ENCODE measurements at regions not wholly inside any gene's neighbourhood (a gene's known extent, or its start where the extent isn't known, plus 50 kb on each side); places are given as distances from the start of the nearest gene placed in this dataset.

- no peak for DNase-seq (ENCODE audit: insufficient read length, low spot score)
- TF ChIP-seq PAX5 (IDR thresholded peaks at IDR 0.05; ENCODE audit: insufficient read depth, low read length, severe bottlenecking) (no peak), POLR2A (IDR thresholded peaks at IDR 0.05; ENCODE audit: low read depth, low read length) (no peak), POU2F2 (IDR thresholded peaks at IDR 0.05; ENCODE audit: low read depth, low read length) (no peak), POLR2AphosphoS5 (IDR thresholded peaks at IDR 0.05; ENCODE audit: low read depth, low read length) (no peak), TAF1 (IDR thresholded peaks at IDR 0.05; ENCODE audit: low read depth, low read length) (no peak), SPI1 (IDR thresholded peaks at IDR 0.05; ENCODE audit: low read depth, low read length) (no peak)
- no peak for FAIRE-seq
Observed at GRCh38 chr15:38745126-38745525, 180.5 kb upstream of the RASGRP1 start.

DNA sequence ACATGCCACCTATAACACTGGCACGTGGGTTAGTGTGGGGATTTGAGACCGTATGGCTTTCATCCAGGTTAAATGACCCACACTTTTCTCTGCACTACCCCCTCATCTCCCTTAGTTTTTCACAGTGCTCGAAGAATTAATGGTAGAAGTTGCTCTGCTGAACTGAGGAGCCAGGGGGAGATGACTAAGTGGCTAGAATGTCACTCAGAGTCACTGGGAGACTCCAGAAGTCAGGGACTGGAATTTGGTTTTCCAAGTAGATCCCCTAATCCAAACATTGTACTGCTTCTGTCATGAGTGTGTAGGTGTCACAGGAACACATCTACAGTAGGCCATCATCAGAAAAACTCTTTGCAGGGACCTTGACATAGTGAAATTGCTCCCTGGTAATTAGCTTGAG, 181.0 kb upstream of the RASGRP1 start:
- FAIRE-seq (no peak), DNase-seq (ENCODE audit: insufficient read length, low spot score) (no peak)
- TF ChIP-seq TAF1 (IDR thresholded peaks at IDR 0.05; ENCODE audit: low read depth, low read length) (no peak), POLR2A (IDR thresholded peaks at IDR 0.05; ENCODE audit: low read depth, low read length) (no peak), POU2F2 (IDR thresholded peaks at IDR 0.05; ENCODE audit: low read depth, low read length) (no peak), POLR2AphosphoS5 (IDR thresholded peaks at IDR 0.05; ENCODE audit: low read depth, low read length) (no peak), PAX5 (IDR thresholded peaks at IDR 0.05; ENCODE audit: insufficient read depth, low read length, severe bottlenecking) (no peak), SPI1 (IDR thresholded peaks at IDR 0.05; ENCODE audit: low read depth, low read length) (no peak)

- FAIRE-seq (no peak), DNase-seq (ENCODE audit: insufficient read length, low spot score) (no peak)
- no peak for TF ChIP-seq TAF1 (IDR thresholded peaks at IDR 0.05; ENCODE audit: low read depth, low read length)
- no peak for TF ChIP-seq POLR2A (IDR thresholded peaks at IDR 0.05; ENCODE audit: low read depth, low read length)
- TF ChIP-seq SPI1 (IDR thresholded peaks at IDR 0.05; ENCODE audit: low read depth, low read length) = no peak
- no peak for TF ChIP-seq PAX5 (IDR thresholded peaks at IDR 0.05; ENCODE audit: insufficient read depth, low read length, severe bottlenecking)
- TF ChIP-seq POLR2AphosphoS5 (IDR thresholded peaks at IDR 0.05; ENCODE audit: low read depth, low read length) = no peak
- TF ChIP-seq POU2F2 (IDR thresholded peaks at IDR 0.05; ENCODE audit: low read depth, low read length) = no peak
Observed at GRCh38 chr15:38746211-38746610, 181.6 kb upstream of the RASGRP1 start.

GRCh38 chr15:38748710-38749109, 184.1 kb upstream of the RASGRP1 start:
- DNase-seq (ENCODE audit: insufficient read length, low spot score) (no peak), FAIRE-seq (no peak)
- no peak for TF ChIP-seq PAX5 (IDR thresholded peaks at IDR 0.05; ENCODE audit: insufficient read depth, low read length, severe bottlenecking)

DNA sequence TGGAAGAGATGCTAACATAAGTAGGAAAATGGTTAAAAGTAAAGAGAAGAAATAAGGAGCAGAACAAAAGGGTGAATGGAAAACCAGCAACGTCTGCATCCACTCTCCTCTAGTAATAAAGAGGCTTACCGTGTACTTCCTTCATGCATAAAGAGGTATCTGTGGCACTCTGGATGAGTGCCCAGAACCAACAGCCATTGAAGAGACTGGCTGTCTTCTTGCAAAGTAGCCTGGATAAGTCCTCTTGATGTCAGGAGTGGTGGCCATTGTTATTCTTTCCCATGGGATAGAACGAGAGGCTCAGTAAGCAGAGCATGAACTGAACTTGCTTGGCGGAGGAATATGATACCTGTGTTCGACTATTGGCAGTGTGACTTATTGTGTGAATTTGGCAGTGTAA, 186.2 kb upstream of the RASGRP1 start:
- no peak for TF ChIP-seq POLR2AphosphoS5 (IDR thresholded peaks at IDR 0.05; ENCODE audit: low read depth, low read length)
- no peak for TF ChIP-seq TAF1 (IDR thresholded peaks at IDR 0.05; ENCODE audit: low read depth, low read length)
- no peak for TF ChIP-seq PAX5 (IDR thresholded peaks at IDR 0.05; ENCODE audit: insufficient read depth, low read length, severe bottlenecking)
- no peak for TF ChIP-seq POU2F2 (IDR thresholded peaks at IDR 0.05; ENCODE audit: low read depth, low read length)
- no peak for TF ChIP-seq SPI1 (IDR thresholded peaks at IDR 0.05; ENCODE audit: low read depth, low read length)
- no peak for TF ChIP-seq POLR2A (IDR thresholded peaks at IDR 0.05; ENCODE audit: low read depth, low read length)
- FAIRE-seq = no peak
- no peak for DNase-seq (ENCODE audit: insufficient read length, low spot score)

DNA sequence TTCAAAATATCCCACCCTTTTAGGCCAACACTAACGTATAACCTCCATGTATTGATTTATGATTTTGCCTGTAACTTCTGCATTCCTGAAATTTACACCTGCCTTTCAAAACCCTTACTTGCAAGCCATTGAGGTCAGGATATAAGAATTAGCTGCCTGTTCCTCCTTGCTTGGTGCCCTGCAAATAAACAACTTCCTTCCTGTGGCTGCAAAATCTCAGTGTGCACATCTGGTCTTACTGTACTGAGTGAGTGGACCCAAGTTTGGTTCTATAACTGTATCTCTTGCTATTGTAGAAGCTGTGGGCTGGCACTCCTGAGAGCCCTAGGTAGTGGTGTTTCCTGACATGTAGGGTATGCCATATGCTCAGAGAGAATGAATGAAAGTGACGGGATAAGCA, 191.1 kb upstream of the RASGRP1 start:
- FAIRE-seq (no peak), DNase-seq (ENCODE audit: insufficient read length, low spot score) (no peak)
- TF ChIP-seq PAX5 (IDR thresholded peaks at IDR 0.05; ENCODE audit: insufficient read depth, low read length, severe bottlenecking) (no peak), POLR2A (IDR thresholded peaks at IDR 0.05; ENCODE audit: low read depth, low read length) (no peak), POU2F2 (IDR thresholded peaks at IDR 0.05; ENCODE audit: low read depth, low read length) (no peak), POLR2AphosphoS5 (IDR thresholded peaks at IDR 0.05; ENCODE audit: low read depth, low read length) (no peak), SPI1 (IDR thresholded peaks at IDR 0.05; ENCODE audit: low read depth, low read length) (no peak), TAF1 (IDR thresholded peaks at IDR 0.05; ENCODE audit: low read depth, low read length) (no peak)

DNA sequence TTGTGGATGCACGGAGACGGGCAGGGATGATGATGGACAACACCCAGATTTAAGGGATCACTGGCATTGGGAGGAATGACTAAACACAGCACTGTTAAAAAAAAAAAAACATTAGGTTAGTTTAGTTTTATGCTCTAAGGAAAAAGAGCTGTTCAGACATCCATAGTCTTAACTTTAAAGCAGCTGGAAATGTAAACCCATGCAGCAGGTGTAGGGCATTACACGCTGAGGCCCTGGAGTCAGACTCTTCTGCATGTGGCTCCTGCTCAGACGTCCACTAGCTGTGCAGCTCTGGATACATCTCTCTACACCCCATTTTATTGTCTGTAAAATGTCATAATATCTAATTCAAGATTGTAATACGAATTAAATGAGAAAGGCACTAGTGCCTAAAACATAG, 191.8 kb upstream of the RASGRP1 start:
- TF ChIP-seq TAF1 (IDR thresholded peaks at IDR 0.05; ENCODE audit: low read depth, low read length) (no peak), SPI1 (IDR thresholded peaks at IDR 0.05; ENCODE audit: low read depth, low read length) (no peak), POLR2AphosphoS5 (IDR thresholded peaks at IDR 0.05; ENCODE audit: low read depth, low read length) (no peak), POU2F2 (IDR thresholded peaks at IDR 0.05; ENCODE audit: low read depth, low read length) (no peak), POLR2A (IDR thresholded peaks at IDR 0.05; ENCODE audit: low read depth, low read length) (no peak), PAX5 (IDR thresholded peaks at IDR 0.05; ENCODE audit: insufficient read depth, low read length, severe bottlenecking) (no peak)
- DNase-seq (ENCODE audit: insufficient read length, low spot score) = no peak
- FAIRE-seq = no peak

DNA sequence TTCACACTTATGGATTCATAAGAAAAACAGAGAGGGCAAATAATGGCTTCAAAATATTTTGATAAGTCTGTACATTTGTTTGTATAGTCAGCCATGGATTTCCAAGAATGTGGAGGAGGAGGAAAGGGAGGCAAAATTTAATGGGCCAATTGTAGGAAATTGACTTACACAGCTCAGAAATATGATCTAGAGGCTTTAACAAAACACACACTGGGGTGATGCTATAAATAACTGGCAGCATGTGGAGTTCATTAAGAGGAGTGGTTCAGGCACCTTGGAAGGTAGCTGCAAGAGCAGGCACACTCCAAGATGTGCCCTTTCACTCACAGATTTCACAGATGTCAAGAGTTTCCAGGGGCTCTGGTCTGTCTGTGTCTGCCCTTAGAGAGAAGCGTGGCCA, 193.4 kb upstream of the RASGRP1 start:
- FAIRE-seq (no peak), DNase-seq (ENCODE audit: insufficient read length, low spot score) (no peak)
- no peak for TF ChIP-seq POU2F2 (IDR thresholded peaks at IDR 0.05; ENCODE audit: low read depth, low read length)
- no peak for TF ChIP-seq PAX5 (IDR thresholded peaks at IDR 0.05; ENCODE audit: insufficient read depth, low read length, severe bottlenecking)
- no peak for TF ChIP-seq TAF1 (IDR thresholded peaks at IDR 0.05; ENCODE audit: low read depth, low read length)

- FAIRE-seq (no peak), DNase-seq (ENCODE audit: insufficient read length, low spot score) (no peak)
- TF ChIP-seq SPI1 (IDR thresholded peaks at IDR 0.05; ENCODE audit: low read depth, low read length) (no peak), POLR2A (IDR thresholded peaks at IDR 0.05; ENCODE audit: low read depth, low read length) (no peak), TAF1 (IDR thresholded peaks at IDR 0.05; ENCODE audit: low read depth, low read length) (no peak), POU2F2 (IDR thresholded peaks at IDR 0.05; ENCODE audit: low read depth, low read length) (no peak), PAX5 (IDR thresholded peaks at IDR 0.05; ENCODE audit: insufficient read depth, low read length, severe bottlenecking) (no peak), POLR2AphosphoS5 (IDR thresholded peaks at IDR 0.05; ENCODE audit: low read depth, low read length) (no peak)
Observed at GRCh38 chr15:38761681-38762080, 197.1 kb upstream of the RASGRP1 start.

DNA sequence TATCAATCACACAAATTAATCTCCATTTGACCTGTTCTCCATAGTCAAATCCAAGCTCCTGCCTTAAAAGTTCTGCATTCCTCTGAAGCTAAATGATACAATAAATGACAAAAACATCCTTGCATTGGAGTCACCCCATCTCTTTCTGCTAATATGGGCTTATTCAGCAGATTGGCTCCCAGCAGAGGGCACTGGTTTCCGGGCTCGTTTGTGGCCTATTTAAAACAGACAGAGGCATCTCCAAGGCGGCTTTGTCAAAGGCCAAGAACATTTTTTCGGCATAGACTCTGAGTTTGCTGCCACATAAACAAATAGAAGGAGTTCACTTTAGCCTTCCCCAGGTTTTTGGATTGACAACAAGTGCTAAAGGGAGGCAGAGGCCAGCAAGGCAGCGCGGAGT, 204.4 kb upstream of the RASGRP1 start:
- FAIRE-seq = no peak
- TF ChIP-seq TAF1 (IDR thresholded peaks at IDR 0.05; ENCODE audit: low read depth, low read length) = no peak
- TF ChIP-seq SPI1 (IDR thresholded peaks at IDR 0.05; ENCODE audit: low read depth, low read length) = no peak
- no peak for TF ChIP-seq PAX5 (IDR thresholded peaks at IDR 0.05; ENCODE audit: insufficient read depth, low read length, severe bottlenecking)
- TF ChIP-seq POLR2AphosphoS5 (IDR thresholded peaks at IDR 0.05; ENCODE audit: low read depth, low read length) = no peak
- TF ChIP-seq POLR2A (IDR thresholded peaks at IDR 0.05; ENCODE audit: low read depth, low read length) = no peak
- TF ChIP-seq POU2F2 (IDR thresholded peaks at IDR 0.05; ENCODE audit: low read depth, low read length) = no peak
- DNase-seq (ENCODE audit: insufficient read length, low spot score) = no peak
